WTC11 (cell line): ENCODE measurements at regions not wholly inside any gene's neighbourhood (a gene's known extent, or its start where the extent isn't known, plus 50 kb on each side); places are given as distances from the start of the nearest gene placed in this dataset.

Experiments used
- ESRRA ChIP-seq: sonication (generic); formaldehyde crosslinking; IDR thresholded peaks from 2 replicates; pipeline ENCODE4 v1.8.1; 2022; ENCODE audit warnings: mild to moderate bottlenecking, missing genetic modification reagents, borderline replicate concordance
- FOXK1 ChIP-seq: sonication (generic); formaldehyde crosslinking; IDR thresholded peaks from 2 replicates; pipeline ENCODE4 v1.8.0; 2022; ENCODE audit warnings: mild to moderate bottlenecking, moderate library complexity, missing genetic modification reagents
- KAT7 ChIP-seq: sonication (generic); formaldehyde crosslinking; IDR thresholded peaks from 2 replicates; pipeline ENCODE4 v1.8.1; 2023; ENCODE audit warnings: missing genetic modification reagents, mild to moderate bottlenecking, borderline replicate concordance
- MYBL2 ChIP-seq: sonication (generic); formaldehyde crosslinking; IDR thresholded peaks from 2 replicates; pipeline ENCODE4 v1.8.1; 2023; ENCODE audit warnings: mild to moderate bottlenecking, moderate library complexity, missing genetic modification reagents
- NR1H2 ChIP-seq: sonication (generic); formaldehyde crosslinking; IDR thresholded peaks from 2 replicates; pipeline ENCODE4 v1.9.0; 2021; ENCODE audit warnings: mild to moderate bottlenecking, moderate library complexity, missing genetic modification reagents
- TCF7 ChIP-seq: sonication (generic); formaldehyde crosslinking; IDR thresholded peaks from 2 replicates; pipeline ENCODE4 v1.8.0; 2022; ENCODE audit warnings: mild to moderate bottlenecking, low read depth, missing genetic modification reagents, moderate library complexity
- TEAD1 ChIP-seq: sonication (generic); formaldehyde crosslinking; IDR thresholded peaks from 2 replicates; pipeline ENCODE4 v1.8.0; 2022; ENCODE audit warnings: mild to moderate bottlenecking, missing genetic modification reagents
- ZNF423 ChIP-seq: fragments of 250-450 bp; sonication (Bioruptor Pico); IDR thresholded peaks from 2 replicates; pipeline ENCODE4 v2.1.2; 2022; ENCODE audit warnings: mild to moderate bottlenecking, moderate library complexity
- TF ChIP-seq, protein P1 (sequence below): fragments of 200-600 bp; IDR thresholded peaks from 2 replicates; pipeline ENCODE4 v1.8.0; 2022; ENCODE audit warnings: antibody characterized with exemption
- TF ChIP-seq, protein P2 (sequence below): fragments of 250-450 bp; sonication (Bioruptor Pico); IDR thresholded peaks from 2 replicates; pipeline ENCODE4 v1.9.0; 2021; ENCODE audit warnings: mild to moderate bottlenecking

DNA sequence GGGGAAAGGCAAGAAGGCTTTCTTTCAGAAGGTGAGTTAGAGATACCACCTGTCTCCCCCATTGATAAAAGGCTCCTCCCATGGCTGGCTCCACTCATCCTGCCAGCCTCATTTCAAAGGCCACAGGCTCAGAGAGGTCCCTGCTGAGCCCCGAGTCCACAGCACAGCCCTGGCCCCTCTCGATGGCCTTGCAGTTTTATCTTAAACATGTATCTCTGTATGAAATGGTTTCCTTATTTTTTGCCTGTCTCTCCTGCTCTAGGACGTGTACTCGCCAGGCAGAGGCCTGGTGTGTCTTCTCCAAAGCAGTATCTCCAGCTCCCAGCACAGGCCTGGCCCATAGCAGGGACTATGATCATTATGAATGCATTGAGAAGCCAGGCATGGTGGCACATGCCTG, 160.5 kb upstream of the NSMCE3 start:
- TF ChIP-seq, protein P1, sequence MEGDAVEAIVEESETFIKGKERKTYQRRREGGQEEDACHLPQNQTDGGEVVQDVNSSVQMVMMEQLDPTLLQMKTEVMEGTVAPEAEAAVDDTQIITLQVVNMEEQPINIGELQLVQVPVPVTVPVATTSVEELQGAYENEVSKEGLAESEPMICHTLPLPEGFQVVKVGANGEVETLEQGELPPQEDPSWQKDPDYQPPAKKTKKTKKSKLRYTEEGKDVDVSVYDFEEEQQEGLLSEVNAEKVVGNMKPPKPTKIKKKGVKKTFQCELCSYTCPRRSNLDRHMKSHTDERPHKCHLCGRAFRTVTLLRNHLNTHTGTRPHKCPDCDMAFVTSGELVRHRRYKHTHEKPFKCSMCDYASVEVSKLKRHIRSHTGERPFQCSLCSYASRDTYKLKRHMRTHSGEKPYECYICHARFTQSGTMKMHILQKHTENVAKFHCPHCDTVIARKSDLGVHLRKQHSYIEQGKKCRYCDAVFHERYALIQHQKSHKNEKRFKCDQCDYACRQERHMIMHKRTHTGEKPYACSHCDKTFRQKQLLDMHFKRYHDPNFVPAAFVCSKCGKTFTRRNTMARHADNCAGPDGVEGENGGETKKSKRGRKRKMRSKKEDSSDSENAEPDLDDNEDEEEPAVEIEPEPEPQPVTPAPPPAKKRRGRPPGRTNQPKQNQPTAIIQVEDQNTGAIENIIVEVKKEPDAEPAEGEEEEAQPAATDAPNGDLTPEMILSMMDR: no peak
- TF ChIP-seq NR1H2 (CRISPR knock-in tag): no peak
- TF ChIP-seq KAT7 (CRISPR knock-in tag): no peak
- TF ChIP-seq FOXK1 (CRISPR knock-in tag): no peak
- no peak for TF ChIP-seq ZNF423 (CRISPR knock-in tag)
- TF ChIP-seq TEAD1 (CRISPR knock-in tag): no peak
- TF ChIP-seq ESRRA (CRISPR knock-in tag): no peak
- no peak for TF ChIP-seq TCF7 (CRISPR knock-in tag)
- TF ChIP-seq MYBL2 (CRISPR knock-in tag): no peak
- TF ChIP-seq, protein P2, sequence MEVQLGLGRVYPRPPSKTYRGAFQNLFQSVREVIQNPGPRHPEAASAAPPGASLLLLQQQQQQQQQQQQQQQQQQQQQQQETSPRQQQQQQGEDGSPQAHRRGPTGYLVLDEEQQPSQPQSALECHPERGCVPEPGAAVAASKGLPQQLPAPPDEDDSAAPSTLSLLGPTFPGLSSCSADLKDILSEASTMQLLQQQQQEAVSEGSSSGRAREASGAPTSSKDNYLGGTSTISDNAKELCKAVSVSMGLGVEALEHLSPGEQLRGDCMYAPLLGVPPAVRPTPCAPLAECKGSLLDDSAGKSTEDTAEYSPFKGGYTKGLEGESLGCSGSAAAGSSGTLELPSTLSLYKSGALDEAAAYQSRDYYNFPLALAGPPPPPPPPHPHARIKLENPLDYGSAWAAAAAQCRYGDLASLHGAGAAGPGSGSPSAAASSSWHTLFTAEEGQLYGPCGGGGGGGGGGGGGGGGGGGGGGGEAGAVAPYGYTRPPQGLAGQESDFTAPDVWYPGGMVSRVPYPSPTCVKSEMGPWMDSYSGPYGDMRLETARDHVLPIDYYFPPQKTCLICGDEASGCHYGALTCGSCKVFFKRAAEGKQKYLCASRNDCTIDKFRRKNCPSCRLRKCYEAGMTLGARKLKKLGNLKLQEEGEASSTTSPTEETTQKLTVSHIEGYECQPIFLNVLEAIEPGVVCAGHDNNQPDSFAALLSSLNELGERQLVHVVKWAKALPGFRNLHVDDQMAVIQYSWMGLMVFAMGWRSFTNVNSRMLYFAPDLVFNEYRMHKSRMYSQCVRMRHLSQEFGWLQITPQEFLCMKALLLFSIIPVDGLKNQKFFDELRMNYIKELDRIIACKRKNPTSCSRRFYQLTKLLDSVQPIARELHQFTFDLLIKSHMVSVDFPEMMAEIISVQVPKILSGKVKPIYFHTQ (CRISPR knock-in tag): no peak
